Eye (tissue), 1 donor: ENCODE measurements at regions not wholly inside any gene's neighbourhood (a gene's known extent, or its start where the extent isn't known, plus 50 kb on each side); places are given as distances from the start of the nearest gene placed in this dataset.
A peak's percentile ranks its signal among the peaks of the same experiment; 100 is the strongest.

ENCODE experiments used
- DNase-seq: peaks from one replicate; pipeline ENCODE4 v3.0.0-alpha.2; 2015

- no peak for DNase-seq
Observed at GRCh38 chr18:72470391-72470790, 73.8 kb downstream of the CBLN2 start.

GRCh38 chr18:72468021-72468710, 76.0 kb downstream of the CBLN2 start:
- no peak for DNase-seq

- no peak for DNase-seq
Observed at GRCh38 chr18:72460210-72460680, 83.9 kb downstream of the CBLN2 start.

DNA sequence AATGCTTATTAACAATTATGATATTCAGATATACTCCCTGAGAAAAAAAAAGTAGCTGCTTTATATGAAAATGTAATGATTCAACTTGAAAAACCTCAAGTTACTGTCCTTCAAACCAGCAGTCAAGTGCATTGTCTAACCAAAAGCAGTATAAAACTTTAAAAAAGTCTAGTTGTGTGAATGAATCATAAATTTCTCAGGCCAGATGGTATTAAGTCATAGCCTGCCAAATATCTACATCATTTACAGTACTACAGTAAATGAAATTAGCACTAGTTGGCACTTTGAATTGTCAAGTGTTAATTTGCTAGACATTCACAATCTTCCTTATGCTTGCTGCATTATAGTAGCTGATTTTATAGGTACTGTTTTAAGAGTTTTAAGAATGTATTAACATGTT, 85.9 kb downstream of the CBLN2 start:
- DNase-seq: no peak

DNA sequence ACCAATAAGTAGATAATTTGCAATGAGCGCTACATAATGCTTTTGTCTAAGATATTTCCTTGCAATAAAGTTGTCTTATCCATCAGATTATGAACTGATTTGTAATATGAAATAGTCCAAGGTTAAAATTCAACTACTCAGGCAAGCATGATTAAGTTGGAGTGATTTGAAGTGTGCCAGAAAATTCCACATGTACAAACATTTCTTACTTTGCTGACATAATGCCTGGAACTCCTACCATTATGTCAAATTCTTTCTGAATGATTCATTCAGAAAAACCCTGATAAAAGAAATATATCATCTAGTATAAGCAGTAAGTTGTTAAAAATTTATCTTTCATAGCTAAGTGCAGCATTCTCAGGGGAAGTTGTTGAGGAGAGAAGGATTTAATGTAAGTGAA, 87.3 kb downstream of the CBLN2 start:
- DNase-seq: peak; percentile 15

DNA sequence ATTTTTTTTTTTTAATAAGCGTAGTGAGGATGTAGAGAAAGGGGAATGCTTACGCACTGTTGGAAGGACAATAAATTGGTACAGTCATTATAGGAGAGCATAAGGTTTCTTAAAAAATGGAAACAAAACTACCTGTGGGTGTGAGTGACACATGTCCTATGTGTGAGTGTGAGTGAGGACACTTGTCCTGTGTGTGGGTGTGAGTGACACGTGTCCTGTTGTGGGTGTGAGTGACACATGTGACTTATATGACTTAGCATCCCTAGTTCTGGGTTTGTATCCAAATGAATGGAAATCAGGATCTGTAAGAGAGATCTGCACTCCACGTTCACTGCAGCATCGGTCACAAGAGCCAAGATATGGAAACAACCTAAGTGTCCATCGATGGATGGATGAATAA, 91.8 kb downstream of the CBLN2 start:
- no peak for DNase-seq

DNA sequence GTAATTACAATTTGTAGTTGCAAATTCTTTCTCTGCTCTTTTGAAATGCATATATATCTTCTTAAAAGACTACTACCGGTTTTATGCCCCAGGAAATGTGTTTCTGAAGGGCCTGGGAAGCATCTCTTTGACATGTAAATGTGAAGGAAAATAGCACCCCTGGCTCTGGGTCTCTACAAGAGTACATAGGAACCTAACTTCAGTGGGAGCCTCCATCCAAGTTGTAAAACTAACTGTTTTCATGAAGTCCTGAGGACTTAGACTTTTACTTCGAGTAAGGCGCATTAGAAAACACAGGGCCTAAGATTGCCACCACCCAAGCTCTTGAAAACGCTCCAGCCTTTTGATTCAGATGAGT, 99.4 kb downstream of the CBLN2 start:
- no peak for DNase-seq

DNA sequence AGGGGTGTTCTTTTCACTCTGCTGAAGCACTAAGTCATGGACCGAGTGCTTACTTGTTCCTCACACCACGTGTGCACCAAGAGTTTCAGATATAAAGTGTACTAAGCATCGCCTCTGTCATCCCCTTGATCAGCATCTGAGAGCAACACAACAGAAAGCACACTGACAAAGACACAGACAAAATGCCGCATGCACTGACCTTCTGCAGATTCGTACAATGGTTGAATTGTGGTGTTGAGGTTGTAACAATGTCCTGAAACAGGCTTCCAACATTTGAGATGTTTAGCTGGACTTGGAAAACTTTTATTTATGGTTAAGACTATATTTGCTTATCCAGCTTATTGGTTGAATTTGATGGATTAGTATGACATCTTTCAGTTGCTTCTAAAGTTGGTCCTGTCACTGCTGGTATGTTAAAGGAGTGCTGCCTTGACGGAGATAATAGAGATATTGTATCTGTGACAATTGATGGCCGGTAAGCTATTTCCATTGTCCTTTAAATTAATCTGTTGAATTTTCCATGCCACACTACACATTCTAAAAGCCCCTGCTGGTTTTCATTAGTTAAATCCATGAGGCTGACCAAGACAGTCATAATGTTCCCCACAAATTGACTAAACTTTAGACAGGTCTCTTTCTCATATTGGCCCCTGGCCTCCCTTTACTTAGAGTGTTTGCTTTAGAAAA, 99.9 kb downstream of the CBLN2 start:
- peak; percentile 64 for DNase-seq

- DNase-seq: peak; percentile 39
Observed at GRCh38 chr18:72436401-72436800, 107.7 kb downstream of the CBLN2 start.

GRCh38 chr18:72433756-72434155, 110.4 kb downstream of the CBLN2 start:
- DNase-seq: no peak

DNA sequence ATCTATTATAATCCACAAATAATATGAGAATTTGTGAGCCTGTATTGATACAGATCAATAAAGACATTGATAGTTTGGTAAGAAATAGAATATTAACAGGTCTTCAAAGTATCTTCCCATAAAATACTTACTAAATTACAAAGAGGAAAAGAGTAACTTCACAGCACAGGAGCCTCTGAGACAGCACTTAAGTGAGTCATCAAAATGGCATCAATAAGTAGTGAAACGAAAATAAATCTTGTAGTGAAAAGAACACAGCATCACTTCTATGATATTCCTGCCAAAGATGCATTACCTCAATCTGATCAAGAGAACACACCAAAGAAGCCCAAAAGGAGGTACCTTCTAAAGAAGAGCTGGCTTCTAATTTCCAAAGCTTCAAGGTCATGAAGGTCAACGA, 116.4 kb downstream of the CBLN2 start:
- DNase-seq: no peak

DNA sequence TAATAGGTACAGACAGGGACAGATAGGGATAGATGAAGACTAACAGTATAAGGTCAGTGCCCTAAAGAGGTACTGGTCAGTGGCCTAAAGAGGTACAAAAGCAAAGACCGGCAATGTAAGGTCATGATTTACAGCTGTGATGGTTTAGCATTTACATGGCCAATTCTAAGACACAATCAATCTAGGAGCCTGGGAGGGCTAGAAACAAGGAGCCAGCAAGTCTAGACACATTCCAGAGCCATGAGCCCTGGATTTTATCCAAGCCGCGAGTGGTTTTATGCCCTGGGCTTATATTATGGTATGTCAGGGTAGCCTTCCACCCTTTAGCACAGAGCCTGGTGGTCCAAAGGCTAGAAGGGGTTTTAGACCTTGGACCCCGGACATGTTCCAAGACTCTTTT, 124.2 kb downstream of the CBLN2 start:
- DNase-seq: no peak

DNA sequence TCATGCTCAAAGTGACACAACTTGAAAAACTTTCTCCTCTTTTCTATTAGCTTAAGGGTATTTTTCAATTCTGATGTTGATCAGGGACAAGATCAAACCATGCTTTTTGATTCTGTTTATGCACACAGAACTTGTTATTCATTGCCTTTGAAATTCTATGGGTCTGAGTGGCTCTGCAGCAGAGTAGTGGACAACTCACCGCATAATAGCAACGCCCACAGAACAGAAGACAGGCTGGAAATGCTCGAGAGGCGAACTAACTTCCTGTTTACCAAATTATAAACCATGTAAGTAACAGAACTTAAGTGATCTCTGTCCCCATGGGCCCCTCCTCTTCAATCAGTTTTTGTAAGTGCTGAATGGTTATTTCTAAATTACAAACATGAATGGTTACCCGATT, 131.2 kb downstream of the CBLN2 start:
- DNase-seq: no peak

DNA sequence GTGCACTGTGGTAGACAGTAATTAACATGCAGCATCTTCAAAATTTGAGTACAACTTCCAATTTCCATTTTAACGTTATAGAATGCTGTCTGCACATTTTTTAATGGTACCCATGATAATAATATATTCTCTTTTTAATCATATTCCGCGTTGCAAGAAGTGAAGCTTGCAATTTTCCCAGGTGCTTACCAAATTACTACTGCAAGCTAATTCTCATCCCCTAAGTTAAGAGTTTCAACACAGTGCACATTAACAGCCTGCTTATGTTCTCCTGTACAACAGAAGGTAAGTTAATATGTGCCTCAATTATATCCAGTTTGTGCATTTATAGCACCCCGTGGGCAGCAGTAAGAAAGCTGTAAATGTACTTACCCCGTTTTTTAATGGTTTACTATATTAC, 132.9 kb downstream of the CBLN2 start:
- DNase-seq: no peak

GRCh38 chr18:72410399-72410798, 133.7 kb downstream of the CBLN2 start:
- no peak for DNase-seq

DNA sequence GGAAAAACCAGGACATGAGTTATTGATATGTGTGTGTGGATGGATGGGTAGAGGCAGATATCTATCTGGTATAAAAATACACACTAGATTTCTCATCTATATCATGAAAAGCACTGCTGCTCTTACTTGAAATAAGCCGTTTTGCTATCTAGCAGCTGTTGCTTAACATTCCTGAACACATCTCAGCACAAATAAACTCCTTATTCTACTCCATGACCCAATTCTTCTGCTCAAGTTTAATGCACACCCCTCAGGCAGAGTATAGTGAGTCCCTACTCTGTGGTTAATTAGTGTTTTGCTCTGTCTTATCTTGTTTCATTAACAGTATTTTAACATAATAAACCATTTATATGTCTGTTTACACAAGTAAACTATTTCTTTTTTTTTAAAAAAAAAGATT, 134.2 kb downstream of the CBLN2 start:
- peak; percentile 3 for DNase-seq

DNA sequence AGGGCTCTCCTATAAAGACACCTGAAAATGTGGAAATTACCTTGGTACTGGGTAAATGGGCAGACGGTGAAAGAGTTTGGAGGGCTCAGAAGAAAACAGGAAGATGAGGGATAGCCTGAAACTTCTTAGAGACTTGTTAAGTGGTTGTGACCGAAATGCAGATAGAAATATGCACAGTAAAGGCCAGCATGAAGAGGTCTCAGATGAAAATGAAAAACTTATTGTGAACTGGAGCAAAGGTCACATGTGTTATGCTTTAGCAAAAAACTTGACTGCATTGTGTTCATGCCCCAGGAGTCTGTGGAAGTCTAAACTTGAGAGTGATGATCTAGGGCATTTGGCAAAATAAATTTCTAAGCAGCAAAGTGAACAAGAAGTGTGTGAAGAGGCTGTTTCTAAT, 137.1 kb downstream of the CBLN2 start:
- no peak for DNase-seq

DNA sequence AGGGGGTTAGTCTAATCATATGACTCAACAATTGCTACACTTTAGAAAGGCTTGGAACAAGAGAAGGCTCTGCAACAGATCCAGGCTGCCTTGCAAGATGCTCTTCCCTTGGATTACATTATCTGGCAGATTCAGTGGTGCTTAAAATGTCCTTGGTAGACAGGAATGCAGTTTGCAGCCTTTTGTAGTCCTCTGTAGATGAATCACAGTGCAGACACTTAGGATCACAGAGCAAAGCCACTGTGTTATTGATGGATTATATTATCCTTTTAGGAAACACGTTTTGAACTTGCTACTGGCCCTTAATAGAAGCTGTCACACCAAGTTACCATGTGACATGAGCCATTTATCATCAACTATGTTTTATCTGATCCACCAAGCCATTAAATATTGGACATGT, 152.2 kb downstream of the CBLN2 start:
- DNase-seq: peak; percentile 7

DNA sequence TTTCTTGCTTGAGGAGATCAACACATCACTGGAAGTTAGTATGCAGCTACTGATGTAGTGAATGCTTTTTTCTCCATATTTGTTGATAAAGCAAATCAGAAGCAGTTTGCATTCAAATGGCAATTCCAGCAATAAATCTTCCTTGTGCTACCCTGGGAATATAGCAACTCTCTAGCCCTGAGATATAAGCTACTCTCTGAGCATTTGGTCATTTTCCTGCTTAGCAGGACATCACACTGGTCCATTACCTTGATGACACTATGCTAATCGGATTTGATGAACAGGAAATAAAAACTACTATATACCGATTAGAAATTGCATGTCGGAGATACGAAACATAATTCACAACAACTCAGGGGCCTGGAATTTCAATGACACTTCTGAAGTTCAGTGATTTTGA, 152.7 kb downstream of the CBLN2 start:
- DNase-seq: peak; percentile 1

- DNase-seq: no peak
Observed at GRCh38 chr18:72378016-72378415, 166.1 kb downstream of the CBLN2 start.

- DNase-seq: peak; percentile 30
Observed at GRCh38 chr18:72376256-72376655, 167.9 kb downstream of the CBLN2 start.

- peak; percentile 86 for DNase-seq
Observed at GRCh38 chr18:72375618-72376017, 168.5 kb downstream of the CBLN2 start.

- DNase-seq: peak; percentile 37
Observed at GRCh38 chr18:72372076-72372475, 172.1 kb downstream of the CBLN2 start.

GRCh38 chr18:72368308-72368707, 175.8 kb downstream of the CBLN2 start:
- DNase-seq: no peak

GRCh38 chr18:72360634-72361033, 183.5 kb downstream of the CBLN2 start:
- DNase-seq: no peak
